ENCODE measurements at regions not wholly inside any gene's neighbourhood (a gene's known extent, or its start where the extent isn't known, plus 50 kb on each side); places are given as distances from the start of the nearest gene placed in this dataset.

DNA sequence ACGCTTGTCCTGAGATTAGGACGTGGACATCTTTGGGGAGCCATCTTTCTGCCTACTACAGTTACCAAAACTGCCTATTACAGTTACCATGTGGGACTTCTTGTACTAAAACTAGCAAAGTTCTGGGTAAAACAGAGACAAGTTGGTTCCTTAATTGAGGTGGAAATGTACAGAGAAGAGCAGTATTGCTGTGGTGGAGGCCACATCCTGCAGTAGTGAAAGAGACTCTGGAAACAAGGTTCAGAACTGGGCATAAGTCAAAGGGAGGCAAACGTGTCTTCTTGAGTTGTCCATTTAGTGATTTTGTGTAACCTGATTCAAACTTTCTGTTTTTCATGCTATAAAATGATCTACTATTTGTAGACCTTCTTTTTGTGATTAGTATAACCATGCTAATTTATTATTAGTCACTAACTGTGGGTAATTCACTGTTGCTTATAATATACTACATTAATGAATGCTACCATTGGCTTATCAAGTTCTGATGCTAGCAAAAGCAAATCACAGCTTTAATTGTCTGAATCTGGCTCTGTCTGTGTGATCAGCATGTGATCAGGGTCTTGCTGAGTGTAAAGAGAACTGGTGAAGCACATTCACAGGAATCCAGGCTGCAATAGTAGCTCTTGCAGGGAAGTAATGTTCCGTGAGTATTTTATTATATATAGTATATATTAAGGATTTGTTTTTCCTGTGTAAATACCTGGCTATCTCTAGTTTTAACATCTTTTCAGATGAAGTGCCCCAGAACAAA lies 207.9 kb upstream of the GAP43 start:
- Histone ChIP-seq H3K79me2 (ENCODE audit: control insufficient read depth, insufficient read depth, low read length) (no peaks in the 10 kb centered on the region), H3K27ac (ENCODE audit: insufficient read depth, low read length) (no peak overlapping the region), H3K4me2 (ENCODE audit: extremely low read depth, insufficient read depth, low read length) (no peak overlapping the region), H2AFZ (ENCODE audit: low read length) (no peak overlapping the region), H3K9ac (ENCODE audit: insufficient read depth, low read length) (no peak overlapping the region), H4K20me1 (ENCODE audit: control insufficient read depth, extremely low read depth, insufficient read depth, low read length) (no peaks in the 10 kb centered on the region), H3K27me3 (ENCODE audit: control insufficient read depth, insufficient read depth, low read length) (no peaks in the 10 kb centered on the region), H3K4me1 (ENCODE audit: control insufficient read depth, extremely low read depth, insufficient read depth, low read length) (no peaks in the 10 kb centered on the region), H3K36me3 (ENCODE audit: control insufficient read depth, insufficient read depth, low read length) (no peaks in the 10 kb centered on the region), H3K4me3 (replicated peaks in 1 of 4; ENCODE audit: control extremely low read depth in 1 of 4, insufficient read depth in 1 of 4, low read depth in 3 of 4, low read length in 4 of 4) (no peak overlapping the region), H3K9me3 (ENCODE audit: control insufficient read depth, insufficient read depth, low read depth, low read length) (no peaks in the 10 kb centered on the region)
- no peak for DNase-seq (ENCODE audit: low read depth in 2 of 2)
- TF ChIP-seq EZH2 (IDR thresholded peaks at IDR 0.05; ENCODE audit: low read length, missing control alignments), result no peak
- no peak for TF ChIP-seq CTCF (conservative IDR thresholded peaks at IDR 0.05 in 1 of 2, IDR thresholded peaks at IDR 0.05 in 1 of 2; ENCODE audit: low read depth in 1 of 2, low read length in 2 of 2)

GRCh38 chr3:115418583-115418982 lies 204.7 kb upstream of the GAP43 start:
- no peaks in the 10 kb centered on the region for H3K36me3 ChIP-seq (ENCODE audit: control insufficient read depth, insufficient read depth, low read length)
- no peak overlapping the region for H3K27ac ChIP-seq (ENCODE audit: insufficient read depth, low read length)
- no peaks in the 10 kb centered on the region for H3K9me3 ChIP-seq (ENCODE audit: control insufficient read depth, insufficient read depth, low read depth, low read length)
- no peak overlapping the region for H3K4me3 ChIP-seq (replicated peaks in 1 of 4; ENCODE audit: control extremely low read depth in 1 of 4, insufficient read depth in 1 of 4, low read depth in 3 of 4, low read length in 4 of 4)
- no peak overlapping the region for H3K4me2 ChIP-seq (ENCODE audit: extremely low read depth, insufficient read depth, low read length)
- H2AFZ ChIP-seq (ENCODE audit: low read length), result no peak overlapping the region
- no peaks in the 10 kb centered on the region for H3K4me1 ChIP-seq (ENCODE audit: control insufficient read depth, extremely low read depth, insufficient read depth, low read length)
- no peaks in the 10 kb centered on the region for H4K20me1 ChIP-seq (ENCODE audit: control insufficient read depth, extremely low read depth, insufficient read depth, low read length)
- DNase-seq (ENCODE audit: low read depth in 2 of 2), result no peak
- no peaks in the 10 kb centered on the region for H3K27me3 ChIP-seq (ENCODE audit: control insufficient read depth, insufficient read depth, low read length)
- H3K9ac ChIP-seq (ENCODE audit: insufficient read depth, low read length), result no peak overlapping the region
- no peak for TF ChIP-seq EZH2 (IDR thresholded peaks at IDR 0.05; ENCODE audit: low read length, missing control alignments)
- no peak for TF ChIP-seq CTCF (conservative IDR thresholded peaks at IDR 0.05 in 1 of 2, IDR thresholded peaks at IDR 0.05 in 1 of 2; ENCODE audit: low read depth in 1 of 2, low read length in 2 of 2)
- no peaks in the 10 kb centered on the region for H3K79me2 ChIP-seq (ENCODE audit: control insufficient read depth, insufficient read depth, low read length)

- H3K27ac ChIP-seq (ENCODE audit: insufficient read depth, low read length), result no peak overlapping the region
- H2AFZ ChIP-seq (ENCODE audit: low read length), result no peak overlapping the region
- H3K36me3 ChIP-seq (ENCODE audit: control insufficient read depth, insufficient read depth, low read length), result no peaks in the 10 kb centered on the region
- no peak overlapping the region for H3K9ac ChIP-seq (ENCODE audit: insufficient read depth, low read length)
- TF ChIP-seq CTCF (conservative IDR thresholded peaks at IDR 0.05 in 1 of 2, IDR thresholded peaks at IDR 0.05 in 1 of 2; ENCODE audit: low read depth in 1 of 2, low read length in 2 of 2), result no peak
- no peak for TF ChIP-seq EZH2 (IDR thresholded peaks at IDR 0.05; ENCODE audit: low read length, missing control alignments)
- H3K4me3 ChIP-seq (replicated peaks in 1 of 4; ENCODE audit: control extremely low read depth in 1 of 4, insufficient read depth in 1 of 4, low read depth in 3 of 4, low read length in 4 of 4), result no peak overlapping the region
- no peaks in the 10 kb centered on the region for H4K20me1 ChIP-seq (ENCODE audit: control insufficient read depth, extremely low read depth, insufficient read depth, low read length)
- no peak overlapping the region for H3K4me2 ChIP-seq (ENCODE audit: extremely low read depth, insufficient read depth, low read length)
- no peaks in the 10 kb centered on the region for H3K4me1 ChIP-seq (ENCODE audit: control insufficient read depth, extremely low read depth, insufficient read depth, low read length)
- H3K27me3 ChIP-seq (ENCODE audit: control insufficient read depth, insufficient read depth, low read length), result no peaks in the 10 kb centered on the region
- no peaks in the 10 kb centered on the region for H3K9me3 ChIP-seq (ENCODE audit: control insufficient read depth, insufficient read depth, low read depth, low read length)
- H3K79me2 ChIP-seq (ENCODE audit: control insufficient read depth, insufficient read depth, low read length), result no peaks in the 10 kb centered on the region
- no peak for DNase-seq (ENCODE audit: low read depth in 2 of 2)
These were observed 203.2 kb upstream of the GAP43 start for GRCh38 chr3:115420086-115420485.
